ENCODE measurements at regions not wholly inside any gene's neighbourhood (a gene's known extent, or its start where the extent isn't known, plus 50 kb on each side); places are given as distances from the start of the nearest gene placed in this dataset.
"Not testable (repeated sequence)": the region's sequence is repeated elsewhere in the genome, so short reads cannot be mapped to it uniquely, and the experiment has no call there.

DNA sequence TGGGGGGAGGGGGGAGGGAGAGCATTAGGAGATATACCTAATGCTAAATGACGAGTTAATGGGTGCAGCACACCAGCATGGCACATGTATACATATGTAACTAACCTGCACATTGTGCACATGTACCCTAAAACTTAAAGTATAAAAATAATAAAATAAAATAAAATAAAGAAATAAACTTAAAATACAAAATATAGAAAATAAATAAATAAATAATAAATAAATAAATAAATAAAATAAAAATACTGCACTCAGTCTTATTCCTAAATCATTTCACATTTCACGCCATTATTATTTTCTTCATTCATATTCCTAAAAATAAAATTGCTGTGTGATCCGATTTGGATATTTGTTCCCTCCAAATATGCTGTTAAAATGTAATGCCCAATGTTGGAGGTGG, 156.5 kb upstream of the CCNG1 start:
- ATAC-seq; intact Hi-C loops (cut with micrococcal nuclease); DNase-seq: not testable (repeated sequence)

DNA sequence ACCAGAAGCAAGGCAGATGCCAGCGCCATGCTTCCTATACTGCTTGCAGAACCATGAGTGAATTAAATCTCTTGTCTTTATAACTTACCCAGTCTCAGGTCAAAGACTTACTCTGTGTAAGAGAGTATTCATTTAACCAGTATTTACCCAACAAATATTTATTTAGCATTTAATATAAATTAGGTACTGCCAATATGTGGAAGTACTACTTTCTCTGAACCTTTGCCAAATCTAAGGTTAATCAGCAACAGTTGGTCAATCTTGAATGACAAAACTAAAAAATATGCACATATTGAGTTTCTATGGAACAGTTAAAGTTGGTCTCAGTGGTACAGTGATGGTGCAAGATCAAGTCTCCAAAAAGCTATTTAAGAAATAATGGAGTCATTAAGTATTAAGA, 155.9 kb upstream of the CCNG1 start:
- DNase-seq (no peak), ATAC-seq (no peak)
- intact Hi-C loops (cut with micrococcal nuclease): no loop called here

DNA sequence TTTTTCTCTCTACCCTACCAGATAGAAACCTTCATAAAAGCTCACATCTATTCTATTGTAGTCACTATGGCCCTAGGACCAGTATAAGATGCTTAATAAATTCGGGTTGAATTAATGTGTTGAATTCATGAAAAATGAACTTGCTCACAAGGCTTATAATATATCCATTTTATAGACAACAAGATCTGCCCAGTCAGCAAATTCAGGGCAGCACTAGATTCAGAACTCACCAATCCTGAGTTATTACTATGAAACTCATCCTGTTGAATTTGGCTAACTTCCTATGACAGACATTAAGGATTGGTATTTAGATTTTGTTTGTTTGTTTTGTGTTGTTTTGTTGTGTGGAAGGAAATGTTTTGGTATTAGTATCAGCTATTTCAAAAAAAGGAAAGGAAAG, 143.6 kb upstream of the CCNG1 start:
- DNase-seq (no peak), ATAC-seq (no peak)
- intact Hi-C loops (cut with micrococcal nuclease): no loop called here

DNA sequence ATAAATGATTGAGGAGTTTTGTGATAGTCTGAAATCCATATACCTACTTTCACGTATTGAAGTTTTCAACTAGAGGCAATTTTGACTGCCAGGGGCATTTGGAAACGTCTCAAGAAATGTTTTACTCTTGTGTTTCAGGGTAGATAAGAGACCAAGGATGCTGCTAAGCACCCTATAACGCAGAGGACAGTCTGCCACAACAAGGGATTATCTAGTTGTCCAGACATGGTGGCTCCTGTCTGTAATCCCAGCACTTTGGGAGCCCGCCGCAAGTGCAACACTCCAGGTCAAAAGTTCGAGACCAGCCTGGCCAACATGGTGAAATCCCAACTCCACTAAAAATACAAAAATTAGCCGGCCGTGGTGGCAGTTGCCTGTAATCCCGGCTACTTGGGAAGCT, 133.7 kb upstream of the CCNG1 start:
- DNase-seq: no peak
- no peak for ATAC-seq
- intact Hi-C loops (cut with micrococcal nuclease): no loop called here

DNA sequence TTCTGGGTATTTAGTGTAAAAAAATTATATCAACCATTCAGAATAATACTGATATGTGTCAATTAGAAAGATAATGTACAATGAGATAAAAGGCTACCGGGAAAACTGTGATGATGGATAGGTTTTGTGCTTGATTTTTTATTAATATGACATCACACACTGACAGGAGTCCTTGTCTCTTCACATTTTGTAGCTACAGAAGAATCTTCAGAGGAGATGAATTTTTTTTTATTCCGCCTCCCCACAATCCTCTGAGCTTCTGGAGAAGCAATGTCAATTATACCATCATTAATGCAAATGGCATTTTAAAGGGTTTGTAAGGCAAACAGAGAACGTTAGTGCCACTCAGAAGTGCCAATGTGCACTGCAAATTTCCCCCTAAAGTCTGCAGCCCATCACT, 131.7 kb upstream of the CCNG1 start:
- intact Hi-C loops (cut with micrococcal nuclease): no loop called here
- DNase-seq (no peak), ATAC-seq (no peak)

DNA sequence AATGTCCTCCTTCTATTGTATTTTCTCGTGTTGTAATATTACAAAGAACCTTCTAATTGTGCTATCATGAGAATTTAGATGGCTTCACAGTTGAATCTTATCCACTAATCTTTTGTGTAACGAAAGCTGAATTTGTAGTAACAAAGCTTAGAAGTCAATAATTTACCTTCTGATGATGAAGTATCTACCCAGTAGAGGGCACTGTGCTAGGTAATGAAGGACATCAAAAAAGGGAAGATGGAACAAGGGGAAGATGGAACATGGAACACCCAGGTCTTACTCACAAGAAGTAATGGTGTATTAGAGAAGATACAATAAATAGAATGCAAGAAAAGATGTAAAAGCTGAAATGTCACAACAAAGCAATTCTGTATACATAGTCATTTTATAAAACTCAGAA, 131.0 kb upstream of the CCNG1 start:
- no peak for ATAC-seq
- intact Hi-C loops (cut with micrococcal nuclease): no loop called here
- DNase-seq: no peak

DNA sequence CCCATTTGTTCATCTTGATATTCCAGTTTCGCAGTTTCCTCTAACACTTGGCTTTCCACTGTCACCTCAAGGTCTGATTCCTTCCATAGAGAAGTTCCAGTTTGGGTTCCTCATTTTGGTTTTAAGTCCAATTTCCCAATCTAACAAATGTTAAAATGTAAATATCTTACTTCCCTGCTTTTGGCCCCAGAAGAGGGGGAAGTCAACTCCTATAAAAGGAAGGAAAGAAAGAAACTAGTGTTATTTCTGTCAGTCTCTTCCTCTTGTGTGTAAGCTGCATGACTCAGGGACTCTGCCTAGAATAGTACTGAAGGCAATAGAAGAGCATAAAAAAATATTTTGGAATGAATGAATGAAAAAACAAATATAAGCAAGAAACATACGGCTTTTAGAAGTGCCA, 127.5 kb upstream of the CCNG1 start:
- intact Hi-C loops (cut with micrococcal nuclease): no loop called here
- ATAC-seq: no peak
- no peak for DNase-seq

DNA sequence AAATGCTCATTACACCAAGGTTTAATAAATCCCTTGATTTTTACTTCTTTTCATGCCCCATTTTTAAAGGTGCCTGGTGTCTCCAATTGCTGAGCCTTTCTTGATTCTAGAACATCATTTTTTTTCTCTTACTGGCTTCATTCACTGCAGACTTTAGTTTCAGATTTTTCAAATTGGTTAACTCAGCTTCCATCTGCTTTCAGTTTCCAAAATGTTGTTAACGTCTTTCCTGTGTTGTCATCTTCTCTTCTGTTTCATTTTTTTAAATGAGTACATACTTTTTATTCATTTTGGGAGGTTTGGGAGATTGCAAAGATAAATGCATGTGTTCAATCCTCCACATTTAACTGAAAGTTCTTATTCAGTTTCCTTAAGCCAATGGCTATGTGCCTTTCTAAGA, 126.4 kb upstream of the CCNG1 start:
- intact Hi-C loops (cut with micrococcal nuclease): no loop called here
- no peak for ATAC-seq
- DNase-seq: no peak

DNA sequence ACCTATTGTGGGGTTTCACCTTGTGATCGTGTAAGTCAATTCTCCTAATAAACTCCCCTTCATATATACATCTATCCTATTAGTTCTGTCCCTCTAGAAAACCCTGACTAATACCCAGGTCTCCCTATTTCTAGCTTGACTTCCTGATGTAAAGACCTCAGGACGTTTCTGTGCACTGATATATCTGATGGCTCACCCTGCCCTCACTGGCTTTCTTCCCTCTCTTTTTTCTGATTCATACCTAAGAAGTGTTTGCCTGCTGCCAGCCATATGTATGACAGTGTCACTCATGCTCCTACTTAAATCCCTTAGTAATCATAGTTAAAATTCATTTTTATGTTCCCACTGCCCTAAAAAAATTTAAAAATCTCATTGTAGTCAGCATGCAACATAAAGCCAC, 124.8 kb upstream of the CCNG1 start:
- intact Hi-C loops (cut with micrococcal nuclease): no loop called here
- DNase-seq (no peak), ATAC-seq (no peak)

DNA sequence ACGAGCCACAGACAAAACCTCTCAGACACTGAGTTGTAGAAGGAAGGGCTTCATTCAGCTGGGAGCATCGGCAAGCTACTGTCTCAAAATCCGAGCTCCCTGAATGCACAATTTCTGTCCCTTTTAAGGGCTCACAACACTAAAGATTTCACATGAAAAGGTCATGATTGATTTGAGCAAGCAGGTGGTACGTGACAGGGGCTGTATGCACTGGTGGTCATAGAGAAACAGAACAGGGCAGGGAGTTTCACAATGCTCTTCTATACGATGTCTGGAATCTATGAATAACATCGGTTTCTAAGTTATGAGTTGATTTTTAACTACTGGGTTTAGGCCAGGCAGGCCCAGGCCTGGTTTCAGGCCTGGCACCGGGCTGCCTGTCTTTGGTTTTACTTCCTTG, 124.3 kb upstream of the CCNG1 start:
- DNase-seq; ATAC-seq; intact Hi-C loops (cut with micrococcal nuclease): not testable (repeated sequence)

DNA sequence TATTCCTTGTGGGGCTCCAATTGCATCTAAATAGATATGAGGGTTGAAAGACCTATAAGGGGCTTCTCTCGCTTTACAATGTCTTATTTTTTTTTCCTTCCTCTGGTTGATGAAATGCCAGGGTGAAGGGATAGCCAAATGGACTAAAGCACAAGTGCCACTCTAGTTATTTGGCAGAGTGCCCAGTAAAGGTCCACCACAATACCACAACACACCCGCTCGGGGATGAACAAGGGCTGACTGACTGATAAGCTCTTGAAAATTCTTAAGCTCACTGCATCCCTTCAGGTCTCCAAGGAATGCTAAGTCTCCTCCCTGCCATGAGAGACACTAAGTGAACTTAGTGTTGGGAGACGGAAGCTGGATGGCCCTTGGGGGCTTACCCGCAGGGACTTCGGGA, 121.0 kb upstream of the CCNG1 start:
- DNase-seq; intact Hi-C loops (cut with micrococcal nuclease); ATAC-seq: not testable (repeated sequence)

DNA sequence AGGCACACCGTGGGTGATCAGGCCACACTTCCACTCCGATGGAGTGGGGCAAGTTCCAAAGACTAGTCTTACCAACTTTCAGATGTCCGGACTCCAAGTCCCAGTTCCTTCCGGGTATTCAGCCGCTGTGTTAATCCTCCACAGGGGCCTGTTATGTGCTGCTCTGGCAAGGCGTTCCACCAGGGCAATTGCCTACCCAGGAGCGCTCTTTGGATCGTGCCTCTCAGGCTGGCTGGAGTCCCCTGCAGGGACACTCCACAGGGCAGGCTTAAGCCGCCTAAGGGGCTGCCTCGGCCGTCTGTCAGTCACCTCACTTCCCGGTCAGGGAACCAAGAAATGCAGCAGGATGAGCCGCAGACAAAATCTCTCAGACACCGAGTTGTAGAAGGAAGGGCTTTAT, 118.7 kb upstream of the CCNG1 start:
- no peak for DNase-seq
- intact Hi-C loops (cut with micrococcal nuclease): no loop called here
- ATAC-seq: no peak

DNA sequence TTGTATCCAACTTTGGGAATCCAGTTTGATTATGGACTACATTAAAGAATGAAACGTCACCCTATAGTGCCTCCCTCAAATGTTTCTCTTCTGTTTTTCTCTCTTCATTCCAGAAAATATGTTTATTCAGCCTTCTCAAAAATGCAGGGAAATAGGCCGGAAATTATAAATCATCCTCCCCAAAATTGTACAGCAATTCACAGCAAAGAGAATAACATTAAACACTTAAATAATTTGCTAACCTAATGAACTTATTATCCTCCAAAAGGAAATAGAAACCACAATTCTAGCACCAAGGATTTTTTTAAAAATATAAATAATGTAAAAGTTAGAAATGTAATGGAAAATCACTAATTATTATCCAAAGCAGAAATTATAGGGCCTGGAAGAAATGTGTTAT, 115.9 kb upstream of the CCNG1 start:
- intact Hi-C loops (cut with micrococcal nuclease): no loop called here
- DNase-seq (no peak), ATAC-seq (no peak)

DNA sequence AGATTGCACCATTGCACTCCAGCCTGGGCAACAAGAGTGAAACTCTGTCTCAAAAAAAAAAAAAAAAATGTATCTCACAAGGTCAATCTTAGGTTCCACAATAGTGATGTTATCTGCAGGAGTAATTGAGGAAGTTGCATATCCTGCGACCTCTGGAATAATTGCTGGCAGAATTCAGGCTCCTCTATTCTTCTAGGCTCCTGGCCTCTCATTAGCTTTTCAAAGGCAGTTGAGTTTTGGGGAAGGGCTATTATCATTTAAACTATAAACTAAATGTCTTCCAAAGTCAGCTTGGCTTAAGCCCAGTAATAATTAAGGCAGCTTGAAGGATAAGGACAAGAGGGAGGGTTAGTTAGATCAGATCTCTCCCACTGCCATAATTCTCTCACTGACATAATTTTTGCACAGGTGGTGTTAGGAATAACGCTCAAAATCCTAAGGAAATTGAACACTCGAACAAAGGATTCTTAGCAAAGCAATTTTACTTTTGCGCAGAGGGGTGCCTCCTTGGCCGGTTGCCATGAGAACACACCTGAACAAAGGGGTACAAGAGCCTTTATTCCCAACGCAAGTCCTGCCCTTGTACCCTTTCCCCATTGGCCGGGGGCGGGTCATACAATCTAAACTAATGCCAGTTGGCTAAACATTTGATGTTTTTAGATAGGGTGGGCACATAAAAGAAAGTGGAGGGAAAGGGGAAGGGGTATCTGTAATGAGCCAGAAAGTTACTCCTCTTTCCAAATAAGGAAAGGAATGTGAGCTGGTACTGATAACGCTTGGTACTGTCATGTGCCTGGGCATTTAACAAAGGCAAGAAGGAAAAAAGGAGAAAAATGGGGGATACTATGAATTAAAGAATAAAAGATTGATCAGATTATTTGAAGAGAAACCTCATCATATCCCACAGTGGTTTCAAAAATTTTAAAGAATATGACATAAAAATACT, 106.4 kb upstream of the CCNG1 start:
- DNase-seq (no peak), ATAC-seq (no peak)
- intact Hi-C loops (cut with micrococcal nuclease): no loop called here

DNA sequence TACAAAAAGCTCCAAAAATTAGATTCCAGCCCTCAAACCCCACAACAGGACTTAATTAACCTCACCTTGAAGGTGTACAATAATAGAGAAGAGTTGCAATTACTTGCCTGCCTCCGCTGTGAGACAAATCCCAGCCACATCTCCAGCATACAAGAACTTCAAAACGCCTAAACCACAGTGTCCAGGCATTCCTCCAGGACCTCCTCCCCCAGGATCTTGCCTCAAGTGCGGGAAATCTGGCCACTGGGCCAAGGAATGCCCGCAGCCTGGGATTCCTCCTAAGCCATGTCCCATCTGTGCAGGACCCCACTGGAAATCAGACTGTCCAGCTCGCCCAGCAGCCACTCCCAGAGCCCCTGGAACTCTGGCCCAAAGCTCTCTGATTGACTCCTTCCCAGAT, 101.3 kb upstream of the CCNG1 start:
- ATAC-seq; intact Hi-C loops (cut with micrococcal nuclease); DNase-seq: not testable (repeated sequence)

DNA sequence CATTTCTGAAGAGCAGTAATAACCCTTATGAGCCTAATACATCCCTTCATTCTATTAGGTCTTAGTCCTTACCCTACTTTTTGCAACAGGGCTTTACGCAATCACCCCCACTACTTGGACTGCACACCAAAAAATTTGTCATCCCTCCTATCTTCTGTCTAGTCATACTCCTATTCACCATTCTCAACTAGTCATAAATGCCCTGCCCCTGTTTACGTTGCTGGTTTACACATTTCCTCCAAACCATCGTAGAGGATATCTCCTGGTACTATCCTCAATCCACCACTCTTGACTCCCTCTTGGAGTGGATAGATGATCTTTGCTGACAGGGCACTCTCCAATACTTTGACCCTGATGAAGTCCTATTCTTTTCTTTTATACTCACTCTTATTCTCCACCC, 98.2 kb upstream of the CCNG1 start:
- DNase-seq (no peak), ATAC-seq (no peak)

DNA sequence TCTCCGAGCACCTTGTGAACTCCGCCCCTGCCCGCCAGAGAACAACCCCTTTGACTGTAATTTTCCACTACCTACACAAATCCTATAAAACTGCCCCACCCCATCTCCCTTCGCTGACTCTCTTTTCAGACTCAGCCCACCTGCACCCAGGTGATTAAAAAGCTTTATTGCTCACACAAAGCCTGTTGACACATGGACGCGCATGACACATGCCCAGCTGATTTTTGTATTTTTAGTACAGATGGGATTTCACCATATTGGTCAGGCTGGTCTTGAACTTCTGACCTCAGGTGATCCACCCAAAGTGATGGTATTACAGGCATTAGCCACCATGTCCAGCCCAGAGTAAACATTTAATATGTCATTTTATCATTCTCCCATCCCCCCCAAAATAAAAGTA, 97.0 kb upstream of the CCNG1 start:
- intact Hi-C loops (cut with micrococcal nuclease); DNase-seq; ATAC-seq: not testable (repeated sequence)

More for the DNA sequence above, 98.2 kb upstream of the CCNG1 start:
- intact Hi-C loops (cut with micrococcal nuclease): no loop called here

DNA sequence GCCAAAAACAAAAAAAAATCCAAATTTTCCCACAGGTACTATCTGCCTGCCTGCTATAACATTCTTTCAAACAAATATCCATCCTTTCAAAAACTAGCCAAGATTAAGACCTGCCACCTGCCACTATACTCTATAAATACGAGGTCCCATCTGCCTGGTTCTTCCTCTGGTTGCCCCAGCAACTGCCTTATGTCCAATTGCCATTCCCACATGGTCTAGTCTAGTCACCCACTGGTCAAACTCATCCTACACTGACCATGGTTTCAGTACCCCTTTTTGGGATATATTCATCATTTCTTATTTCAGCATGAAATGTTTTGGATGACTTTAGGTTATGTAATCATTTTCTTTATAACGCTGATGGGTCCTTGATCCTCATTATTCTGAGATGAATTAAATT, 95.1 kb upstream of the CCNG1 start:
- ATAC-seq (no peak), DNase-seq (no peak)
- intact Hi-C loops (cut with micrococcal nuclease): no loop called here

DNA sequence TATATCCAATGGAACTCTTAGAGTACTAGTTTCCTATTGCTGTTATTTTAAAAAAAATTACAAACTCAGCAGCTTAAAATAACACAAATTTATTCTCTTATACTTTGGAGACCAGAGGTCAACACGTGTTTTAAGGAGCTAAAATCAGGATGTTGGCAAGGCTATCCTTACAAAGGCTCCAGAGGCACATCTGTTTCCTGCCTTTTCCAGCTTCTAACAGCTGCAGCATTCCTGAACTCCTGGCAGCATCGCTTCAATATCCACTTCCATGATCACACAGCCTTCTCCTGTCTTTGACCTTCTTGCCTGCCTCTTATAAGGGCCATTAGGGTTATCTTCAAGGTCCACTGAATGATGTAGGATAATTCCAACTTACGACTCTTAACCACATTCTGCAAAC, 92.2 kb upstream of the CCNG1 start:
- peak; percentile 38 for ATAC-seq
- intact Hi-C loops (cut with micrococcal nuclease): no loop called here
- DNase-seq: no peak

DNA sequence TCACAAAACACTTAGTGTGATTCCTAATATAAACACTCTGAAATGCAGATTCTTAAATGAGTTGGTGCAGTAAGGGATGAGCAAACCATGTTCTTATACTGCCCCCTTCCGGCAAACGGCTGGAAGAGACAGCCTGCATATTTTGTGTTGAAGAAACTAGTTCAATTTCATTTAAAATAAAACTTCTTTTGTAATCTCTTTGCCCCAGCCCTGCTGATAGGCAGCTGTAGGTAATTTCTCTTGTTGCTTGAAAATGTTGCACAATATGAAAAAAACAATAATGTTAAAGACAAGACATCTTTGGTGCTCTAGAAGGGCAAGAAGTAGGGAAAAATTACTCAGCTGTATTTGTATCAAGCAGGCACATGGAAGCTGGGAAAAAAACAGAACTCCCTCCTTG, 89.7 kb upstream of the CCNG1 start:
- DNase-seq (no peak), ATAC-seq (no peak)
- intact Hi-C loops (cut with micrococcal nuclease): no loop called here

DNA sequence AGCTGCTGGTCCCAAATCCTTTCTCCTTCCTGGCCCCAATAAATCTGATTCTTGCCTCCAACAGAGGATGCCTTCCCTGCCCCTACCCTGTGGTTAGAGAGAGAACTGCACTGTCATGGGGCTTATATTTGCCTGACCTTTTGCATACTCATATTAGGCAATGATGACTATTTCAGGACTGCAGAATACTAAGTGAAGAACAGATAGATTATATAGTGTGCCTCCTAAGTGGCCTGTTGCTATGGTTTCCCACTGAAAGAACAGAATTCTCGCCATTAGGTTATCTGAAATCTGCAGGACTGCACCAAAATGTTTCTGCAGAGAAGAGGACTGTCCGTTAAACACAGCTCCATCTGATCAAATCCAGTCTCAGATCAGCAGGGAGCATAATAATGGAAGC, 87.3 kb upstream of the CCNG1 start:
- intact Hi-C loops (cut with micrococcal nuclease): no loop called here
- DNase-seq: no peak
- ATAC-seq: no peak

Measured in left ventricle myocardium superior (tissue), 1 donor.